Cerebellar nuclear complex (tissue), 1 donor: ENCODE measurements at regions not wholly inside any gene's neighbourhood (a gene's known extent, or its start where the extent isn't known, plus 50 kb on each side); places are given as distances from the start of the nearest gene placed in this dataset.

Source experiments
- DNase-seq, 2 experiments: peaks; one replicate each; lab custom pipeline; 2025; lab: John Stamatoyannopoulos, UW

DNA sequence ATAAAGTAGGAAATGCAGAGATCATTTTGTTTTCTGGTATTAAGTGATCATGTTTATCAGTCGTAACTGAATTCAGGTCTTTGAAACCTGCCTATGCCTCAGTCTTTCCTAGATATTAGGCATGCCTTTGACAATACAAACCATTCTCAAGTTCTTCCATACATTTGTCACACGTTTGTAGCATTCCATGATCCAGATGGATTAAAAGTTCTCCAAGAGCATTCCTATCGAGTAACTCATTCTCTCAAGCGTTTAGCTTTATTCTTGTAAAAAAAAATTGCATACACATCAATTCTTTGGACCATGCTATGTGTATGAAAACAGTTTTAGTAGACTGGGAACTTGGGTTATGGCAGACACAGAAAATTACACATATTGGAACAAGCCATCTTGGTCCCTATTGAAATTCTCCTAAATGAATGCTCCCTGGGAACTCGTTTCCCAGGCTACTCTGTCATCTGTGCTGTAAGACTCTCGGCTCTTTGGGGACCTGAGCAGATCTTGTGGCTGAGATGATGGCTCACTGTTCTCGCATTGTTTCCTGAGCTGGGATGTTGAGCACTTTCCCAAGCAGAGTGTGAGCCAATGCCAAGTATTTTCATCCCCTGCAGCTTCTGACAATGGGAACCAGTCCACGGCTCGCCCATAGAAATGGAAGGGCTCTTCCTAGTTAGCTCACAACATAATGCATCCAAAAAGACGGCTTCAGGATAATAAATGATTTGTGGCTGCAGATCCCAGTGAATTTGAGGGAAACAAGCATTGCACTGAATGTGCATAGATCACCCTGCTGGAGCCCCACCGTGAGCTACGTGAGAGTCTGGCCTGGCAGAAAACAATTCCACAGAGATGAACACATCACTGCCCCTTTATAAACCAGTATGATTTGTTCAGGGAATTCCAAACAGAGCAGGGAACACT is 230.2 kb downstream of the IRX1 start:
- DNase-seq: no peak

GRCh38 chr5:3827624-3828023 is 232.0 kb downstream of the IRX1 start:
- DNase-seq: no peak

DNA sequence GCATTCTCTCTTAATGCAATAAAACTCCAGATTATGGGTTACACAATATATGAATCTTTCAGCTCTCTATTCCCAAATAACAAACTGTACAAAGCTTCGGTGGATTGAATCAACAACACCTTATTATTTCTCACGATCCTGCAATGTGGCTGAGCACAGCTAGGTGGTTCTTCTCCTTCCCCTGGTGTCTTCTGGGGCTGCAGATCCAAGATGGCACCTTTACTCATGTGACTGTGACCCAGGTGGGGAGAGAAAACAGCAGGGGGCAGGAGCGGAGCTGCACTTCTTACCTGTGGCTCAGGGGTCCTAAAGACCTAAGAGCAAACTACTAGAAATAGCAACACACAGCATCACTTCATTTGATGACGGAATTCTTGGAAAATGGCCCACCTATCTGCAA is 233.1 kb downstream of the IRX1 start:
- DNase-seq: no peak

GRCh38 chr5:3833566-3833965 is 237.9 kb downstream of the IRX1 start:
- no peak for DNase-seq

DNA sequence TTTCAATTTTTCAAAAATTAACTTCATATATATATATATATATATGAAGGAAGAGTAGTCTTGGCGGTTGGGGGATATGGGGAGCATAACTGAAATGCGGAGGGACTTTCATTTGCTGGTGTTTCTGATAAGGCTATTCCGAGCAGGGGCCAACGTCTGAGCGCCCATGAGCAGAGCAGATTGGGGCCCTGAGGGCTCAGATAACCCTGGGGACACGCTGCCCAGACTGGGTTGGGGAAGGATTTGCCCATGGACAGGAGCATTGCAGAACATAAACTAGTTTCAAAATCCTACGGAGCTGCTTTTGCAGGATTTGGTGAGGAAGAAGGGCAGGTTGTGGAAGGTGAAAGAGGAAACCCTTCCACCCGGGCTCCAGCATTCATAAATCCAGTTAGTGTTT is 240.2 kb downstream of the IRX1 start:
- no peak for DNase-seq

DNA sequence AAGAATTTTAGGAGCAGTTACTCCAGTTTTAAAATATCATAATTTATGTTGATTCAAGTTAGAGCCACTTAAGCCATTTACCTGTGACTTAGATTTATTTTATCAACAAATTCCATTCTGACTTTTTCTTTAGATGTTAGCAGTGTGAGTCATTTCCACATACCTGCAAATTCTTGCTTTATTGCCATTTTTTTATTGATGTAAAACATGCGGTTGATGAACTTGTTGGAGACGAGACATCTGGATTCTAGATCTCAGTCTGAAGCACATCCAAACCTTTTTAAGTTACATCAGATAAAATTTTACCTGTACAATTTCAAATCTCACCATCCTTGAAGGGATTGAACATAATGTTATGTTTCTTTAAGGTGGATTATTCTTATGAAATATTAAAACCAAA is 240.9 kb downstream of the IRX1 start:
- DNase-seq: no peak

DNA sequence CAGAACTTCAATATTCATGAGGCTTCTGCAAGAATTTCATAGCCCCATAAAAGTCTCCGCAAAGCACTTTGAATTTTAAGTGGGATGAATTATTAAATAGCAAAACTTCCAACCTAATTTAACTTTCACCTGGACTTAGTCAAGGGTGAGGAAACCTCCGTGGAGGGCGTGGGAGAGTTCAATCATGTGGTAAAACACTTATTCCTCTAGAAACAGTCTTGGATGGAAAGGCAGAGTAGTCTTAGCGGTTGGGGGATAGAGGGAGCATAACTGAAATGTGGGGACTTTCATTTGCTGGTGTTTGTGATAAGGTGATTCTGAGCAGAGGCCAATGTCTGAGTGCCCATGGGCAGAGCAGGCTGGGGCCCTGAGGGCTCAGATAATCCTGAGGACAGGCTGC is 241.9 kb downstream of the IRX1 start:
- DNase-seq: no peak

DNA sequence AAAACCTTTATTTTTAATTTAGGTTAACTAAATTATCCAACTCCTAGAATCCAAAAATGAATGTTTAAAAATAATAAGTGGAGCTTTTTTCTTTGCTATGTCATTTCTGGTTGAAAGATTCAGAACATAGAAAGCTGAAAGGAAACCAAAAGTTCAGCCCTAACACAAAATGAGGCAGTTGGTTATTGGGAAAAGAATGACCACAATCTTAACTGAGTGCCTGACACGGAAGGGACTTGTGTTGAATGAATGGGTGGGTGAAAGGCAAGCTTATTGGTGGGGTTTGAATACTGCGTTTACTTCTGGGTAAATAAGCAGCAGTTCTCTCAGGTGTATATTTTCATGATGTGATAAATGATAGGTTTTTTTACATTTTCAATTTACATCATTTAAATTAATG is 243.5 kb downstream of the IRX1 start:
- no peak for DNase-seq

- no peak for DNase-seq
Measured at GRCh38 chr5:3842591-3842990, 247.0 kb downstream of the IRX1 start.

DNA sequence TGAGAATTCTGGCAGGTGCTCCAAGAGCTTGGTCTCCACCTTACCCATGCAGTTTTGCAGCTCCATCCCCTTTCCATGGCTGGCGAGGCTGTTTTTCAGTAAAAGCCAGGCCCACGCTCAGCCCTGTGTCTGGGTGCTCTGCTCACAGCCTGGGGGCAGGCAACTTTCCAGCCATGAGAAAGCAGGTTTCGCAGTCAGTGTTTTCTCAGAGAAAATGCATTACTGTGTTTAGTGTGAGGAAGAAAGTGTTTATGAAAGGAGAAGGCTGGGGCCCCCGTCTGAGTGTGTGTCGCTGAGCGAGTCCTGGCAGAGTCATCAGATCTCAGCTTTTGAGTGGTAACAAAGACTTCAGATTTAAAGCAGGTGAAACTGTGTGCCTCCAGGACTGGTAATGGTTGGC is 248.1 kb downstream of the IRX1 start:
- DNase-seq: no peak

GRCh38 chr5:3844266-3844665 is 248.6 kb downstream of the IRX1 start:
- no peak for DNase-seq

DNA sequence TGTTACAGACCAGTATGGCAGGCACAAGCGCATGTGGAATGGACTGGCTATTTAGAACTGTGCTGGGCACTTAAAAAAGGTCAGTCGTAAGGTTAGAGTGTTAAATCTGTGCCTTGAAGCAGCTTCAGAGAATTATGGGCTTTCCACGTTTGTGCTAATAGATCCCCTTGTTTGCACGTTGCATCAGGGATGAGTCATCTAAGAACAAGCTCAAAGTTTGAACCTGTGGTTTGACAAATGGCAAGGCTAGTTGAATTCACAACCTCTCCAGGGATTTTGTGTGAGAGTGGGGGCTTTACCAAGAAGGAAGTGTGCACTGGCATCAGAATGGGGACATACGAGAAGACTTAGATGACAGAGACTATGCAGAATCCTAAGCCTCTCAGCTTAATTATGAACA is 249.6 kb downstream of the IRX1 start:
- no peak for DNase-seq

GRCh38 chr5:3852161-3852916 is 256.7 kb downstream of the IRX1 start:
- DNase-seq: no peak

DNA sequence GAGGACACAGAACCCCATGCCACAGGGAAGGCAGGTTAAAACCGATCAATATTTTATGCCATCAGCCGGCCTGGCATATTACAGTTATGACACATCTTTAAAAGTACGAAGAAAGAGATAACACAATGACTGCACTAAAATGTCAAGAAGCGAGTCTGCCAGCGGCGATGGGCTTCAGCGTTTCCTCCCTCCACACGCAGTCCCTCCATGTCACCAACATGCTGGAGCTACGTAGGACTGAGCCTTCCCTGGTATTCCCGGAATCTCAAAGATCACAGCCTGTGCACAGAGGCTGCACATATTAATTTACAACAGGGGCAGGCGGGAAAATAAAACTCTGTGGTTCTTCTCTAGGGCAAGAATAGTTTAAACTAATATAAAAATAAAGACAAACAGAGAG is 257.7 kb downstream of the IRX1 start:
- no peak for DNase-seq

DNA sequence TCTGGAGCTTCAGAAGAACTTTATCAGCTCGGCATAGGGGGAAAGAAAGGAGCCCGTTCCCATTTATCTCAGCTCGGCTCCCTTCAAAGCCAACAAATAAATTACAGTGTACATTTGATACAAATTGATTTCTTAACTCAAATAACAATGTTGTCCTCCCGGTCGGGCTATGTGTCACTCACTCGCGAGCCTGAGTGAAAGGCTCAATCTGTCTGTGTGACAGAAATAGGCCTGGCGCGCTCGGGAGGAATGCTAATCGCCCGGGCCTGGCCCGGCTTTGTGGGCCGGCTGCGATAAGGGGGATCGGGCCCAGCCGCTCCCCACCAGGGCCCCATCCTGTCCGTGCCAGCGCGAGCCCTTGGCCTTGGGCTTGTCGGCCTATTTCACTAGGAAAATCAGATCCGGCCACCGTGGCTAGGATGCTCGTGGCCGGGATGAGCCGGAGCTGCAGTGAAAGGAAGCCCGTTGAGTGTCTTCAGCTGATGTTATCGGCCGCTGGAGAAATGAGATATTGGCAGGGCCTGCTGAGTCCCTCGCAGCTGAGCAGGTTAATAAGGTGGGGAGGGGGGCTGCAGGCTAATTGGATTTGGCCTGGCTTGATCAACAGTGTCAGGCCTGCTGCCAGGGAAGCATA is 258.7 kb downstream of the IRX1 start:
- DNase-seq: no peak

DNA sequence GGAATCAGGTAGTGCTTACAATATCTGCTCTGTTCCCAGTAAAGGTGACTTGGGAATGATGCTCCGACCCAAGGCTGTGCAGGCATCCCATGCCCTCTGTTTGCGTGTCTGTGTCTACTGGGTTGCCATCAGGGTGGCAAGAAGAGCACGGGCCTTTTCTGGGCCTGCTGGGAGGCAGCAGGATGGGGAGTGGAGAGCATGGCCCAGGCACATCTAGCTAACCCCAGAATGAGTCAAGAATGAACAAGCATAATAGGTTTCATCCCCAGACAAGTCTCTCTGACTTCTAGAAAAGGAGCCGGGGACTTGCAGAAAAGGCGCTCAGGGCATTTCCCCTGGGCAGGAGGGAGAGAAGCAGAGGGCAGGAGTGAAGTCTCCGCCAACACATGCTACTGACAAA is 260.4 kb downstream of the IRX1 start:
- DNase-seq: no peak

DNA sequence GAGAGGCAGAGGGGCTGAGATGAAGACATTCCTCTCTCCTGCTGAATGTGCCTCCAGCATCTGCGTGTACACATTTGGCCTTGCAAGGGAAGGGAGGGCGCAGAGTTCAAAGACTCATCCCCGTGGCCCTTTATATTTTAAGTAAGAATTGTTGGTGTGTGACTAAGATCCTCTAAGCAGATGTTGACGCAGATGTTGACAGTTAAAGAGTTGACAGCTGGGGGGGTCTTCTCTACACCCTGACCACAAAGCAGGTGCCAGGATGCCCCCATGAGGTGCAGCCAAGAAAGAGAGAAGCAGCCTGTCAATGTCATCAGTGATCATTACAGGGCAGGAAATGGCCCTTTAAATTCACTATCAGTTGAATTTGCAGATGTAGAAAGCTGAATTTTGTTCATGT is 262.9 kb downstream of the IRX1 start:
- DNase-seq: no peak

GRCh38 chr5:3862906-3863305 is 267.3 kb downstream of the IRX1 start:
- DNase-seq: no peak

- no peak for DNase-seq
Measured at GRCh38 chr5:3875144-3875543, 279.5 kb downstream of the IRX1 start.

DNA sequence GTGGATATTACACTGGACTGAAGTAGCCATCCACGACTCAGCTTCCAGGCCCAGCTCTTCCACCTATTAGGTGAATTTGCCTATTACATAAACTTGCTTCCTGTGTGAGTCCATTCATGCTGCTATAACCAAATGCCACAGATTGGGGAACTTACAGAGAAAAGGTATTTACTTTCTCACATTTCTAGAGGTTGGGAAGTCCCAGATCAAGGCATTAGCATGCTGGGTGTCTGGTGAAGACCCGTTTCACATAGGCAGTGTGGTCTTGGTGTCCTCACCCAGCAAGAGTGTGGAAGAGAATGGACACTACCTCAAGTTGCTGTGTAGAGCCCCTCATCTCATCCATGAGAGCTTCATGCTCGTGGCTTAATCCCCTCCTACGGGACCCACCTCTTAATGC is 282.6 kb downstream of the IRX1 start:
- no peak for DNase-seq

DNA sequence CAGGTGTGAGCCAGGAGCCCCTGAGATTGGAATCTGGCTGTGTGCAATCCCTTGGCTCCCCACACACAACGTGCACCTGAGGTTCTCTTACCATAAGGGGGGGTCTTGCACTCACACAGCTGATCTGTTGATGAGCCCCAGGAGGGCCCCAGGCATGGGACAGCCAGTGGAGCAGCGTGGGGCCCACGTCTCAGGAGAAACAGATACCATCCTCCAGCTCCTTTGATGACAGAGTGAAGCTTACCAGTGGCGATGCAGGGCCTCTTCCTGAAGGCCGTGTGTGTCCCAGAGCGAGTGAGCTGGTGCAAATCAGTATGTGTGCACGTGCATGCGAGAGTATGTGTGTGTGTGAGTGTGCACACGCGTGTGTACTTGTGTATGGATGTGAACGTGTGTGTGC is 287.4 kb downstream of the IRX1 start:
- no peak for DNase-seq

DNA sequence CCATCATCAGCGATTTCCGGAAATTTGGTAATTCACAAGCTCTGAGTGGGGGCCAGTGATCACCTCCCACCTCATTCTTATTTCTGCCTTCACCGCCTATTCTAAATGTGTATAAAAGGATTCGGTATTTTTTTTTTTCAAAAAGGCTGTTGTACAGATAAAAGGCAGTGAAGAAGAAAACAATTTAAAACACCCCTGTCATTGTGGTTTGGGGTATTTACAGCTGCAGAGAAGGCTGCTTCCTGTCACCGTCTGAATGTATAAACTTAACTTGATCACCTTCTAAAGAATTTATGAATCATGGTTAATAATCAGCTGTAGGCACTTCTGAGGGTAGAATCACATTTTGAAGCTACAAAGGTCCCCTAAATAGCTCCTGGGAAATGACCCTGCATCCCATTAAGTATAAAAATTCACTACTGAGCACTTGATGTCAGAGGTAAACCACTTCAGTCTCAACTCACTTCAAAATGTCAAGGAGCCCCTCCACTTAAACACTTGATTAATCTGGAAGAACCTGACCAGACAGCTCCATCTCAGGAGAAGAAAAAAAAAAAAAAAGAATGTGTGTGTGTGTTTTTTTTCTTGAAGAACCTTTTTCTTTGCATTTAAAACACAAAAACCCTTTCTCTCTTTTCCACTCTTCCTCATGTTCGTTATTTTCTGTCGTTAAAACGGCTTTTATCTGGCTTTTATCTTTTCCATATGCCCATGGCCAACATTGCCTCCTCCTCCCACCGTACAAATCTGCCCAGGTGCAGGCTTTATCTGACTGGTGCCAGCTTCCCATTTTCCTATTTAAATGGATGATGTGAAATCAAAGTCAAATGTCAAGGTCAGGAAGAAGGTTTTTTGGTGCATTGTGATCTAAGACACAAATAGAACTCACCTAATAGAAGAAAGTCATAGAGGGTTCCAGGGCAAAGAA is 291.2 kb downstream of the IRX1 start:
- no peak for DNase-seq
